ENCODE measurements at regions not wholly inside any gene's neighbourhood (a gene's known extent, or its start where the extent isn't known, plus 50 kb on each side); places are given as distances from the start of the nearest gene placed in this dataset.

GRCh38 chr1:58909914-58910681 is 126.3 kb upstream of the JUN start:
- no peak for DNase-seq (ENCODE audit: low spot score)

GRCh38 chr1:58911841-58912499 is 128.1 kb upstream of the JUN start:
- DNase-seq (ENCODE audit: low spot score), result no peak

GRCh38 chr1:58914925-58915324 is 131.1 kb upstream of the JUN start:
- no peak for DNase-seq (ENCODE audit: low spot score)

- no peak for DNase-seq (ENCODE audit: low spot score)
Measured at GRCh38 chr1:58917436-58917835, 133.6 kb upstream of the JUN start.

GRCh38 chr1:58919226-58919958 is 135.5 kb upstream of the JUN start:
- no peak for DNase-seq (ENCODE audit: low spot score)

- no peak for DNase-seq (ENCODE audit: low spot score)
Measured at GRCh38 chr1:58919959-58920321, 136.1 kb upstream of the JUN start.

GRCh38 chr1:58921342-58921741 is 137.5 kb upstream of the JUN start:
- no peak for DNase-seq (ENCODE audit: low spot score)

GRCh38 chr1:58921751-58922150 is 137.9 kb upstream of the JUN start:
- no peak for DNase-seq (ENCODE audit: low spot score)

- peak; percentile 95 for DNase-seq (ENCODE audit: low spot score)
Measured at GRCh38 chr1:58922302-58923089, 138.6 kb upstream of the JUN start.

GRCh38 chr1:58923090-58923470 is 139.2 kb upstream of the JUN start:
- no peak for DNase-seq (ENCODE audit: low spot score)

- DNase-seq (ENCODE audit: low spot score), result no peak
Measured at GRCh38 chr1:58924016-58924565, 140.2 kb upstream of the JUN start.

- DNase-seq (ENCODE audit: low spot score), result no peak
Measured at GRCh38 chr1:58924821-58925220, 141.0 kb upstream of the JUN start.

- DNase-seq (ENCODE audit: low spot score), result no peak
Measured at GRCh38 chr1:58925247-58925646, 141.4 kb upstream of the JUN start.

GRCh38 chr1:58926152-58926551 is 142.3 kb upstream of the JUN start:
- no peak for DNase-seq (ENCODE audit: low spot score)

- DNase-seq (ENCODE audit: low spot score), result peak; percentile 52
Measured at GRCh38 chr1:58927041-58927721, 143.3 kb upstream of the JUN start.

GRCh38 chr1:58927722-58928085 is 143.9 kb upstream of the JUN start:
- DNase-seq (ENCODE audit: low spot score), result no peak

GRCh38 chr1:58928514-58928913 is 144.7 kb upstream of the JUN start:
- DNase-seq (ENCODE audit: low spot score), result no peak

- peak; percentile 60 for DNase-seq (ENCODE audit: low spot score)
Measured at GRCh38 chr1:58929671-58930325, 146.0 kb upstream of the JUN start.

GRCh38 chr1:58931024-58931423 is 147.2 kb upstream of the JUN start:
- DNase-seq (ENCODE audit: low spot score), result no peak

- no peak for DNase-seq (ENCODE audit: low spot score)
Measured at GRCh38 chr1:58931756-58932155, 147.9 kb upstream of the JUN start.

All from umbilical cord (tissue), 1 donor.